BE2C (cell line): ENCODE measurements at regions not wholly inside any gene's neighbourhood (a gene's known extent, or its start where the extent isn't known, plus 50 kb on each side); places are given as distances from the start of the nearest gene placed in this dataset.

Experiments used
- DNase-seq: peaks from one replicate; pipeline ENCODE4 v3.0.0-alpha.2; 2020
- H3K27me3 ChIP-seq: fragments of 250-450 bp; sonication (Bioruptor Pico); 2 replicates; pipeline ENCODE4 v1.5.1; 2020; ENCODE audit warnings: mild to moderate bottlenecking
- H3K36me3 ChIP-seq: fragments of 250-450 bp; sonication (Bioruptor Pico); 2 replicates; pipeline ENCODE4 v1.5.1; 2020; ENCODE audit warnings: mild to moderate bottlenecking
- H3K4me1 ChIP-seq: fragments of 250-450 bp; sonication (Bioruptor Pico); 2 replicates; pipeline ENCODE4 v1.5.1; 2020
- H3K4me3 ChIP-seq: 2 replicates; pipeline ENCODE4 v1.5.1; 2011; ENCODE audit warnings: low read depth, low read length
- H3K9me3 ChIP-seq: fragments of 250-450 bp; sonication (Bioruptor Pico); 2 replicates; pipeline ENCODE4 v1.5.1; 2020
- TF ChIP-seq, protein P1 (sequence below): IDR thresholded peaks from 2 replicates; pipeline ENCODE4 v1.5.1; 2012; ENCODE audit warnings: mild to moderate bottlenecking, low read depth, low read length

DNA sequence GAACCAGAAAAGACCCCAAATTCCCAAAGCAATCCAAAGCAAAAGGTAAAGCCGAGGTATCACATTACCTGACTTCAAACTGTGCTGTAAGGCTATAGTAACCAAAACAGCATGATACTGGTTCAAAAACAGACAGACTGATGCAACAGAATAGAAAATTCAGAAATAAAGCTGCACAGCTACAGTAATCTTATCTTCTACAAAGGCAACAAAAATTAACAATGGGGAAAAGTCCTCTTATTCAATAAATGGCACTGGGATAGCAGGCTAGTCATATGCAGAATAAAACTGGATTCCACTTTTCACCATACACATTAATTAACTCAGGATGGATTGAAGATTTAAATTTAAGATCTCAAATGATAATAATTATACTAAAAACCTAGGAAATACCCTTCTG, 392.6 kb upstream of the CBLB start:
- Histone ChIP-seq H3K4me3 (no peak overlapping the region), H3K27me3 (no peaks in the 10 kb centered on the region), H3K9me3 (no peaks in the 10 kb centered on the region), H3K36me3 (no peaks in the 10 kb centered on the region), H3K4me1 (no peaks in the 10 kb centered on the region; the same call in 1 of the 2 replicates)
- DNase-seq: no peak
- TF ChIP-seq, protein P1, sequence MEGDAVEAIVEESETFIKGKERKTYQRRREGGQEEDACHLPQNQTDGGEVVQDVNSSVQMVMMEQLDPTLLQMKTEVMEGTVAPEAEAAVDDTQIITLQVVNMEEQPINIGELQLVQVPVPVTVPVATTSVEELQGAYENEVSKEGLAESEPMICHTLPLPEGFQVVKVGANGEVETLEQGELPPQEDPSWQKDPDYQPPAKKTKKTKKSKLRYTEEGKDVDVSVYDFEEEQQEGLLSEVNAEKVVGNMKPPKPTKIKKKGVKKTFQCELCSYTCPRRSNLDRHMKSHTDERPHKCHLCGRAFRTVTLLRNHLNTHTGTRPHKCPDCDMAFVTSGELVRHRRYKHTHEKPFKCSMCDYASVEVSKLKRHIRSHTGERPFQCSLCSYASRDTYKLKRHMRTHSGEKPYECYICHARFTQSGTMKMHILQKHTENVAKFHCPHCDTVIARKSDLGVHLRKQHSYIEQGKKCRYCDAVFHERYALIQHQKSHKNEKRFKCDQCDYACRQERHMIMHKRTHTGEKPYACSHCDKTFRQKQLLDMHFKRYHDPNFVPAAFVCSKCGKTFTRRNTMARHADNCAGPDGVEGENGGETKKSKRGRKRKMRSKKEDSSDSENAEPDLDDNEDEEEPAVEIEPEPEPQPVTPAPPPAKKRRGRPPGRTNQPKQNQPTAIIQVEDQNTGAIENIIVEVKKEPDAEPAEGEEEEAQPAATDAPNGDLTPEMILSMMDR: no peak

DNA sequence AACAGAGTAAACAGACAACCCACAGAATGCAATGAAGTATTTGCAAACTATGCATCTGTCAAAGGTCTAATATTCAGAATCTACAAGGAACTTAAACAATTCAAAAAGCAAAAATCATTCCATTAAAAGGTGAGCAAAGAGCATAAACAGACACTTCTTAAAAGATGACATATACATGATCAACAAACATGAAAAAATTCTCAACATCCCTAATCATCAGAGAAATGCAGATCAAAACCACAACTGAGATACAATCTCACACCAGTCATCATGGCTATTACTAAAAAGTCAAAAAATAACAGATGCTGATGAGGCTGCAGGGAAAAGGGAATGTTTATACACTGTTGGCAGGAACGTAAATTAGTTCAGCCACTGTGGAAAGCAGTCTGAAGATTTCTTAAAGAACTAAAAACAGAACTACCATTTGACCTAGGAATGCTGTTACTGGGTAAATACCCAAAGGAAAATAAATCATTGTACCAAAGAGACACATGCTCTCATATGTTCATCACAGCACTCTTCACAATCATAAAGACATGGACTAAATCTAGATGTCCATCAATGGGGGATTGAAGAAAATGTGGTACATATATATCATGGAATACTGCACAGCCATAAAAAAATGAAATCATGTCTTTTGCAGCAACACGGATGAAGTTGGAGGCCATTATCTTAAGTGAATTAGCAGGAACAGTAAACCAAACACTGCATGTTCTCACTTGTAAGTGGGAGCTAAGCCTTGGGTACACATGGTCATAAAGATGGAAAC, 393.3 kb upstream of the CBLB start:
- H3K9me3 ChIP-seq: no peaks in the 10 kb centered on the region
- DNase-seq: no peak
- no peak overlapping the region for H3K4me3 ChIP-seq
- H3K4me1 ChIP-seq: no peaks in the 10 kb centered on the region; the same call in 1 of the 2 replicates
- TF ChIP-seq, protein P1: no peak
- no peaks in the 10 kb centered on the region for H3K27me3 ChIP-seq
- no peaks in the 10 kb centered on the region for H3K36me3 ChIP-seq

DNA sequence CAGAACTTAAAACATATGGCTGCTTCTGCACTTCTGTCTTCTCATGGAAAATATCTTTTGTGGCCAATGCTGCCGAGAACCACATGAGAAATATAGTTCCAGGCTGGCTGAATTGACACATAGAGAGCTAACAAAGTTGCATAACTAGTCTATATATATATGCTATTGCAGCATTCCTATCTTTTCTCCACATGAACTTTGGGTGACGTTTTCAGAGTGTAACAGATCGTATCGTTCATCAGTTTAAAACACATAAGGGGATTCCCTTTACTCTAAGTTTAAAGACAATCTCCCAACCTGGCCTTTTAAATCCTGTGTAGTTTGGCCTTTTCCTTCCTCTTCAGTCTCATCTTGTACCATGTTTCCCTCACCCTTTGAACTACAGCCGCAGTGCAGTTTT, 394.2 kb upstream of the CBLB start:
- Histone ChIP-seq H3K27me3 (no peaks in the 10 kb centered on the region), H3K9me3 (no peaks in the 10 kb centered on the region), H3K4me1 (no peaks in the 10 kb centered on the region; the same call in 1 of the 2 replicates), H3K36me3 (no peaks in the 10 kb centered on the region), H3K4me3 (no peak overlapping the region)
- TF ChIP-seq, protein P1: no peak
- DNase-seq: no peak

DNA sequence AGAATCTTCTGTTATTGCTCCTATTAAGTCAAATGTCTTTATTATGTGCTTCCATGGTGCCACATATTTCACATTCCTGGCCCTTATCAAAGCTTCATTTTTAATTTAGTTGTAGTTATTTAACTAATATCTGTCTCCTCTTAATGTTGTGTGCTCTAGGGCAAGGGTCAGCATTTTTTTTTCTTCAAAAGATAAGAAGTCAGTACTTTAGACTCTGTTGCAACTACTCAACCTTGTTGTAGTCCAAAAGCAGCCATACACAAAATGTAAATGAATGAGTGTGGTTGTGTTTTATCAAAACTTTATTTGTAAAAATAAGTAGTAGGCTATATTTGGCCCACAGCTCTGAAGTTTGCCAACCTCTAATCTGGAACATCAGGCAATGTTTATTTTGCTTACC, 394.7 kb upstream of the CBLB start:
- no peaks in the 10 kb centered on the region; the same call in 1 of the 2 replicates for H3K4me1 ChIP-seq
- H3K27me3 ChIP-seq: no peaks in the 10 kb centered on the region
- no peaks in the 10 kb centered on the region for H3K36me3 ChIP-seq
- DNase-seq: no peak
- H3K9me3 ChIP-seq: no peaks in the 10 kb centered on the region
- TF ChIP-seq, protein P1: no peak
- no peak overlapping the region for H3K4me3 ChIP-seq

DNA sequence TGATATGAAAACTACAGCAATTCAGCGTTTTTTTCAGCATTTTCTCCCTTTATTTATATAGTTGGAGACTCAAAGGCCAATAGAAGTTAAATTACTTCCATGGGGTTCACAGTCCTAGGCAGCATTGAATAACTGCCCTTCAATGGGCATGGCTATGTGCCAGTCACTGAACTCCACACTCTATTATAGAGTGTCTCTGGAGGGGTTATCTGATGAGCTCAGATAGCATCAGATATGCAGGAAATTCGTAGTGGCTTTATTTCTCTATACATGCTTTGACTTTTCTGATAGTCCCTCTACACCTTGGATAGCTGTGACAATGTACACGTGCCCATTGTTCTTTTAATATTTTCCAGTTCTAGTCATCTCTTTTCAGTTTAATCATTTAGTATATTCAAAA, 396.9 kb upstream of the CBLB start:
- Histone ChIP-seq H3K4me3 (no peak overlapping the region), H3K27me3 (no peaks in the 10 kb centered on the region), H3K4me1 (no peaks in the 10 kb centered on the region; the same call in 1 of the 2 replicates), H3K36me3 (no peaks in the 10 kb centered on the region), H3K9me3 (no peaks in the 10 kb centered on the region)
- TF ChIP-seq, protein P1: no peak
- no peak for DNase-seq

DNA sequence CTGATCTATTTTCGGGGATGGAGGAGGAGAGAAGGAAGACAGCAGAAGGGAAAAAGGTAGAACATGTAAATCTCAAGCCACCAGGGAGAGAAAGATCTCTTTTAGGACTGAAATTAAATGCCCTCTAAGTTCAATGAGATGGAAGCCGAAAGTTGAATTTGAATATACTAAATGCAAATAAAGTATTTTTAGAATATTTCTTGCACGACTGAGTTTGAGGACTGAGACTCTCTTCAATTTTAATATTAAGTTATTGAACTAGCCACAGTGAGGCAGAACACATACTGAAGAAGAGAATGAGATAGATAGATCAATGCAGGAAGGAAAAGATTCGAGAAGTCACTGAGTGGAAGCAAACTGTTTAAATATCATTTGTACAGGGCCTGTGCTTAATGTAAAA, 399.9 kb upstream of the CBLB start:
- TF ChIP-seq, protein P1: no peak
- DNase-seq: no peak
- peaks cover 15% of the 10 kb centered on the region for H3K4me1 ChIP-seq

More for the DNA sequence above, 399.9 kb upstream of the CBLB start:
- Histone ChIP-seq H3K9me3 (peaks cover 4% of the 10 kb centered on the region), H3K36me3 (no peaks in the 10 kb centered on the region), H3K27me3 (no peaks in the 10 kb centered on the region), H3K4me3 (no peak overlapping the region)
